H1 (cell line): ENCODE measurements at regions not wholly inside any gene's neighbourhood (a gene's known extent, or its start where the extent isn't known, plus 50 kb on each side); places are given as distances from the start of the nearest gene placed in this dataset.
A peak's percentile ranks its signal among the peaks of the same experiment; 100 is the strongest.

Experiments
- CTCF ChIA-PET: fragments of 300-600 bp; sonication (Branson Sonifier 250); formaldehyde crosslinking; loops from one replicate; lab custom pipeline; 2021; ENCODE audit not compliant: partially characterized antibody; lab: Charles Lee
- POLR2A ChIA-PET: fragments of 300-600 bp; sonication (Branson Sonifier 250); formaldehyde crosslinking; loops from one replicate; lab custom pipeline; 2021; ENCODE audit warnings: inconsistent platforms; ENCODE audit not compliant: partially characterized antibody; lab: Charles Lee
- DNase-seq, 2 experiments: peaks; one replicate each; pipeline versions ENCODE4 v3.0.0 to v3.0.0-alpha.2; 2010 to 2022; ENCODE audit warnings: low spot score in 2 of 2, low read depth in 1 of 2, mixed read lengths in 1 of 2
- FAIRE-seq: peaks from 2 replicates; lab custom pipeline; 2011; peaks lifted over from hg19 to GRCh38; lab: Jason Lieb, UNC
- H2AFZ ChIP-seq: 2 replicates; pipeline ENCODE4 v1.8.1; 2012; ENCODE audit warnings: low read length, inconsistent platforms
- H2AK5ac ChIP-seq: 2 replicates; pipeline ENCODE4 v1.6.1; 2013; ENCODE audit warnings: low read depth, low read length
- H2BK120ac ChIP-seq: replicated peaks from 2 replicates; pipeline ENCODE3; 2013; ENCODE audit warnings: low read depth, low read length, inconsistent platforms
- H2BK12ac ChIP-seq: 2 replicates; pipeline ENCODE4 v1.6.1; 2013; ENCODE audit warnings: low read depth, low read length
- H2BK15ac ChIP-seq: 2 replicates; pipeline ENCODE4 v1.6.1; 2013; ENCODE audit warnings: low read length
- H2BK20ac ChIP-seq: 2 replicates; pipeline ENCODE4 v1.6.1; 2013; ENCODE audit warnings: low read length
- H2BK5ac ChIP-seq: 2 replicates; pipeline ENCODE4 v1.6.1; 2013; ENCODE audit warnings: low read depth, low read length
- H3K14ac ChIP-seq: 2 replicates; pipeline ENCODE4 v1.6.1; 2013; ENCODE audit warnings: inconsistent platforms; ENCODE audit not compliant: insufficient read length
- H3K18ac ChIP-seq: 2 replicates; pipeline ENCODE4 v1.6.1; 2013; ENCODE audit warnings: low read length; ENCODE audit errors: extremely low read depth
- H3K23ac ChIP-seq: 2 replicates; pipeline ENCODE4 v1.6.1; 2013; ENCODE audit warnings: inconsistent platforms; ENCODE audit not compliant: insufficient read length
- H3K23me2 ChIP-seq: 2 replicates; pipeline ENCODE4 v1.6.1; 2013; ENCODE audit warnings: low read depth, low read length
- H3K27ac ChIP-seq: 2 replicates; pipeline ENCODE4 v1.6.1; 2011; ENCODE audit warnings: low read depth, low read length, inconsistent platforms
- H3K27me3 ChIP-seq, 4 experiments: replicated peaks in 1 of 4; 1 replicate in 1 of 4; 2 replicates in 3 of 4; pipeline versions ENCODE4 v1.6.1 to v1.8.1; 2011 to 2013; ENCODE audit warnings: low read length in 3 of 4, mild to moderate bottlenecking in 3 of 4, inconsistent platforms in 2 of 4, mixed read lengths in 2 of 4, moderate library complexity in 1 of 4; ENCODE audit not compliant: control insufficient read depth in 3 of 4, insufficient read depth in 3 of 4; ENCODE audit errors: extremely low read depth in 1 of 4
- H3K36me3 ChIP-seq, 4 experiments: 2 replicates each; pipeline versions ENCODE4 v1.6.1 to v1.8.1; 2011 to 2013; ENCODE audit warnings: mild to moderate bottlenecking in 4 of 4, low read length in 3 of 4, moderate library complexity in 2 of 4, control low read depth in 1 of 4, inconsistent platforms in 1 of 4; ENCODE audit not compliant: insufficient read depth in 4 of 4, control insufficient read depth in 2 of 4
- H3K4ac ChIP-seq: replicated peaks from 2 replicates; pipeline ENCODE3; 2013; ENCODE audit warnings: low read length, low read depth, mixed read lengths, inconsistent platforms; ENCODE audit not compliant: insufficient read length
- H3K4me1 ChIP-seq, 4 experiments: replicated peaks in 1 of 4; 1 replicate in 1 of 4; 2 replicates in 3 of 4; pipeline versions ENCODE4 v1.6.1 to v1.8.1; 2011 to 2013; ENCODE audit warnings: low read length in 3 of 4, inconsistent platforms in 2 of 4, mixed read lengths in 1 of 4; ENCODE audit not compliant: insufficient read depth in 4 of 4, control insufficient read depth in 3 of 4
- H3K4me2 ChIP-seq, 2 experiments: 2 replicates each; pipeline versions ENCODE4 v1.6.1 to v1.8.1; 2011 to 2013; ENCODE audit warnings: low read depth in 2 of 2, low read length in 2 of 2, control low read depth in 1 of 2, inconsistent platforms in 1 of 2, mild to moderate bottlenecking in 1 of 2; ENCODE audit not compliant: insufficient read depth in 1 of 2
- H3K4me3 ChIP-seq, 4 experiments: fragments of 200-600, 300-600 bp in 1 of 4; sonication (generic), shearing (Covaris generic), sonication (Bioruptor Twin) in 1 of 4; 2 replicates each; pipeline versions ENCODE4 v1.5.1 to v1.8.1; 2011 to 2016; ENCODE audit warnings: low read length in 4 of 4, low read depth in 3 of 4, control low read depth in 2 of 4, inconsistent platforms in 2 of 4, mild to moderate bottlenecking in 2 of 4, mixed read lengths in 1 of 4, moderate library complexity in 1 of 4; ENCODE audit not compliant: insufficient read depth in 2 of 4; ENCODE audit errors: extremely low read depth in 1 of 4
- H3K56ac ChIP-seq: replicated peaks from 2 replicates; pipeline ENCODE3; 2013; ENCODE audit warnings: low read depth, mild to moderate bottlenecking, mixed read lengths, low read length, inconsistent platforms; ENCODE audit not compliant: insufficient read length
- H3K79me1 ChIP-seq: 2 replicates; pipeline ENCODE4 v1.6.1; 2013; ENCODE audit warnings: low read depth, low read length, control low read depth
- H3K79me2 ChIP-seq, 2 experiments: 2 replicates each; pipeline versions ENCODE4 v1.6.1 to v1.8.1; 2012 to 2013; ENCODE audit warnings: low read length in 2 of 2, mild to moderate bottlenecking in 2 of 2, inconsistent platforms in 1 of 2; ENCODE audit not compliant: insufficient read depth in 2 of 2, control insufficient read depth in 1 of 2
- H3K9ac ChIP-seq, 4 experiments: replicated peaks in 1 of 4; 1 replicate in 1 of 4; 2 replicates in 3 of 4; pipeline versions ENCODE4 v1.6.1 to v1.8.1; 2011 to 2013; ENCODE audit warnings: low read depth in 3 of 4, low read length in 3 of 4, control low read depth in 2 of 4, mild to moderate bottlenecking in 2 of 4, moderate library complexity in 2 of 4, inconsistent platforms in 1 of 4; ENCODE audit errors: extremely low read depth in 1 of 4
- H3K9me3 ChIP-seq, 2 experiments: 2 replicates each; pipeline versions ENCODE4 v1.6.1 to v1.8.1; 2012 to 2013; ENCODE audit warnings: mild to moderate bottlenecking in 2 of 2, moderate library complexity in 2 of 2, control low read depth in 1 of 2, inconsistent platforms in 1 of 2, low read depth in 1 of 2, low read length in 1 of 2, mixed read lengths in 1 of 2; ENCODE audit not compliant: insufficient read depth in 2 of 2
- H4K20me1 ChIP-seq, 2 experiments: replicated peaks in 1 of 2; 2 replicates each; pipeline versions ENCODE3 to v1.8.1; 2011 to 2013; ENCODE audit warnings: inconsistent platforms in 2 of 2, low read length in 2 of 2, mild to moderate bottlenecking in 1 of 2; ENCODE audit not compliant: insufficient read depth in 2 of 2, control insufficient read depth in 1 of 2
- H4K5ac ChIP-seq: 2 replicates; pipeline ENCODE4 v1.6.1; 2013; ENCODE audit warnings: low read length, low read depth, mixed read lengths, inconsistent platforms; ENCODE audit not compliant: insufficient read length
- H4K8ac ChIP-seq: 2 replicates; pipeline ENCODE4 v1.8.0; 2013; ENCODE audit warnings: mild to moderate bottlenecking, moderate library complexity, low read length, inconsistent platforms; ENCODE audit not compliant: insufficient read depth; ENCODE audit errors: extremely low read depth
- H4K91ac ChIP-seq: replicated peaks from 2 replicates; pipeline ENCODE3; 2013; ENCODE audit warnings: low read length, mixed read lengths, inconsistent platforms; ENCODE audit not compliant: insufficient read length
- CTCF ChIP-seq, 3 experiments: IDR thresholded peaks; 1 replicate in 2 of 3; 2 replicates in 1 of 3; pipeline versions ENCODE4 v1.5.1 to v1.6.1; 2011; ENCODE audit warnings: low read length in 3 of 3, mild to moderate bottlenecking in 3 of 3, inconsistent platforms in 2 of 3, low read depth in 1 of 3, moderate library complexity in 1 of 3; ENCODE audit not compliant: insufficient read depth in 1 of 3; ENCODE audit errors: control extremely low read depth in 1 of 3
- EP300 ChIP-seq, 2 experiments: IDR thresholded peaks; 1 replicate in 1 of 2; 2 replicates in 1 of 2; pipeline ENCODE4 v1.6.1; 2011 to 2012; ENCODE audit warnings: low read depth in 2 of 2, low read length in 2 of 2, mild to moderate bottlenecking in 2 of 2, borderline replicate concordance in 1 of 2, inconsistent platforms in 1 of 2, moderate library complexity in 1 of 2
- FOSL1 ChIP-seq: IDR thresholded peaks from 2 replicates; pipeline ENCODE4 v1.6.1; 2011; ENCODE audit warnings: mild to moderate bottlenecking, low read depth, low read length, moderate library complexity; ENCODE audit not compliant: insufficient read depth
- KDM1A ChIP-seq: fragments of 200-600, 300-600 bp; sonication (generic); IDR thresholded peaks from 2 replicates; pipeline ENCODE4 v1.7.1; 2016; ENCODE audit warnings: mild to moderate bottlenecking, low read length, borderline replicate concordance
- RAD21 ChIP-seq, 2 experiments: IDR thresholded peaks in 1 of 2; conservative IDR thresholded peaks in 1 of 2; 2 replicates each; pipeline ENCODE4 v1.6.1; 2011; ENCODE audit warnings: low read depth in 2 of 2, low read length in 2 of 2, improper control_type of control experiment in 1 of 2, inconsistent platforms in 1 of 2, mild to moderate bottlenecking in 1 of 2, moderate library complexity in 1 of 2
- RFX5 ChIP-seq: IDR thresholded peaks from 2 replicates; pipeline ENCODE4 v1.6.1; 2011; ENCODE audit warnings: low read depth, low read length, improper control_type of control experiment, borderline replicate concordance
- WGBS, 2 experiments: shearing (Covaris generic) in 1 of 2; methylation state at CpG; one replicate each; pipeline versions ENCODE4 v1.1.6 to v1.1.7; 2013 to 2015; ENCODE audit warnings: low lambda C conversion rate in 2 of 2, mixed read lengths in 2 of 2, inconsistent platforms in 1 of 2, low coverage in 1 of 2, missing lambda C conversion rate in 1 of 2; ENCODE audit not compliant: insufficient replicate concordance in 2 of 2, insufficient coverage in 1 of 2, insufficient read length in 1 of 2; ENCODE audit errors: extremely low coverage in 1 of 2, missing lambda C conversion rate in 1 of 2; 5-methylcytosine and 5-hydroxymethylcytosine counted together

GRCh38 chr6:33508935-33509926, 54.9 kb downstream of the ZBTB9 start:
- Histone ChIP-seq H3K23me2 (peaks cover 4% of the 10 kb centered on the region; the same call in 1 of the 2 replicates), H2AK5ac (no peak overlapping the region), H3K4me2 (peak overlapping the region; percentile 65 to 73), H3K79me2 (no peaks in the 10 kb centered on the region), H3K4me1 (peaks cover 0 to 8% (median 1%) of the 10 kb centered on the region in 4 experiments; a peak in 2 of 7 replicates), H3K4ac (peak overlapping the region; percentile 8), H2BK20ac (no peak overlapping the region), H3K27me3 (peaks cover 0 to 2% (median 0%) of the 10 kb centered on the region in 4 experiments; a peak in 1 of 7 replicates), H3K27ac (no peak overlapping the region), H3K23ac (no peak overlapping the region), H2AFZ (peak overlapping the region; percentile 97), H2BK5ac (peak overlapping the region; percentile 46; the same call in 1 of the 2 replicates), H3K14ac (no peak overlapping the region), H4K8ac (peak overlapping the region; percentile 6; the same call in 1 of the 2 replicates), H2BK120ac (no peak overlapping the region), H3K18ac (peak overlapping the region; percentile 9; the same call in 1 of the 2 replicates), H3K4me3 (peak overlapping the region; percentile 26 to 54 (median 34); a peak in 7 of 8 replicates), H2BK15ac (no peak overlapping the region; the same call in 1 of the 2 replicates), H3K9me3 (0 out of 4 replicates have a peak, but pooled peaks cover 0 to under 1% of the 10 kb centered on the region in 2 experiments), H4K20me1 (no peaks in the 10 kb centered on the region), H4K91ac (peak overlapping the region; percentile 1), H2BK12ac (peak overlapping the region; percentile 71), H3K79me1 (no peaks in the 10 kb centered on the region), H4K5ac (no peak overlapping the region), H3K36me3 (no peaks in the 10 kb centered on the region), H3K9ac (no peak overlapping the region; a peak in 1 of 7 replicates), H3K56ac (no peak overlapping the region)
- CTCF ChIA-PET = interaction anchor here (0.6 to 1.7 kb wide), 10 partner anchors 11 to 678 kb away, joined by 3 to 6 read pairs (median 3); no protein-coding TSS in a partner anchor
- 55% methylated on average over 16 of the region's 16 CpGs; no CpG with 5 or more reads in 1 of the 2 experiments for WGBS, 2 experiments
- no peak for FAIRE-seq
- peak in 1 of 2 experiments; percentile 65 for DNase-seq
- POLR2A ChIA-PET = interaction anchor here (1.0 to 1.1 kb wide), 2 partner anchors 67 to 76 kb away, joined by 3 read pairs; no protein-coding TSS in a partner anchor
- TF ChIP-seq FOSL1 (no peak), RFX5 (no peak), RAD21 (IDR thresholded peaks at IDR 0.05 in 1 of 2, conservative IDR thresholded peaks at IDR 0.05 in 1 of 2; ENCODE audit: low read depth in 2 of 2, low read length in 2 of 2) (peak; percentile 7 to 49; a peak in 2 of 4 replicates), KDM1A (peak; percentile 11; the same call in 1 of the 2 replicates), EP300 (IDR thresholded peaks at IDR 0.05; ENCODE audit: borderline replicate concordance in 1 of 2, low read depth in 2 of 2, low read length in 2 of 2) (no peak), CTCF (IDR thresholded peaks at IDR 0.05; ENCODE audit: control extremely low read depth in 1 of 3, insufficient read depth in 1 of 3, low read depth in 1 of 3, low read length in 3 of 3) (peak; percentile 7 to 34 (median 34); a peak in 2 of 4 replicates)
